Hepatocyte (in vitro differentiated cells): ENCODE measurements at regions not wholly inside any gene's neighbourhood (a gene's known extent, or its start where the extent isn't known, plus 50 kb on each side); places are given as distances from the start of the nearest gene placed in this dataset.

Source experiments
- EZH2phosphoT487 ChIP-seq: fragments of 200-600 bp; sonication (generic); IDR thresholded peaks from one replicate; pipeline ENCODE4 v1.6.1; 2018; ENCODE audit warnings: antibody characterized with exemption, mild to moderate bottlenecking, low read depth, moderate library complexity; ENCODE audit not compliant: unreplicated experiment, severe bottlenecking
- TF ChIP-seq, protein P1 (sequence below): fragments of 200-600 bp; sonication (generic); IDR thresholded peaks from 2 replicates; pipeline ENCODE4 v1.5.1; 2016; ENCODE audit warnings: antibody characterized with exemption, mild to moderate bottlenecking; ENCODE audit not compliant: poor library complexity

DNA sequence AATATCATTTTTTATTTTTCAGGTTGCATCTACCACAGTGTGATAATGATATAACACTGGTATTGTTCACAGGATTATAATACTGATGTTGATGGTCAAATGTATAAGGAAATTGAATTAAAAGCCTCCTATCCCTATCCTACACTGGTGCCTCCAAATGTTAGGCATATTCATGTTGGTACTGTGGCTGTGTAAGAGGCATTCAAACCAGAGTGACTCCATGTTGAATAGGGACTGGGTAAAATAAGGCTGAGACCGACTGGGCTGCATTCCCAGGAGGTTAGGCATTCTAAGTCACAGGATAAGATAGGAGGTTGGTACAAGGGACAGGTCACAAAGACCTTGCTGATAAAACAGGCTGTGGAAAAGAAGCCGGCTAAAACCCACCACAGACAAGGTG lies 68.9 kb upstream of the RNU6-1 start:
- TF ChIP-seq, protein P1, sequence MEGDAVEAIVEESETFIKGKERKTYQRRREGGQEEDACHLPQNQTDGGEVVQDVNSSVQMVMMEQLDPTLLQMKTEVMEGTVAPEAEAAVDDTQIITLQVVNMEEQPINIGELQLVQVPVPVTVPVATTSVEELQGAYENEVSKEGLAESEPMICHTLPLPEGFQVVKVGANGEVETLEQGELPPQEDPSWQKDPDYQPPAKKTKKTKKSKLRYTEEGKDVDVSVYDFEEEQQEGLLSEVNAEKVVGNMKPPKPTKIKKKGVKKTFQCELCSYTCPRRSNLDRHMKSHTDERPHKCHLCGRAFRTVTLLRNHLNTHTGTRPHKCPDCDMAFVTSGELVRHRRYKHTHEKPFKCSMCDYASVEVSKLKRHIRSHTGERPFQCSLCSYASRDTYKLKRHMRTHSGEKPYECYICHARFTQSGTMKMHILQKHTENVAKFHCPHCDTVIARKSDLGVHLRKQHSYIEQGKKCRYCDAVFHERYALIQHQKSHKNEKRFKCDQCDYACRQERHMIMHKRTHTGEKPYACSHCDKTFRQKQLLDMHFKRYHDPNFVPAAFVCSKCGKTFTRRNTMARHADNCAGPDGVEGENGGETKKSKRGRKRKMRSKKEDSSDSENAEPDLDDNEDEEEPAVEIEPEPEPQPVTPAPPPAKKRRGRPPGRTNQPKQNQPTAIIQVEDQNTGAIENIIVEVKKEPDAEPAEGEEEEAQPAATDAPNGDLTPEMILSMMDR, result no peak
- no peak for TF ChIP-seq EZH2phosphoT487
